Activated CD4-positive, alpha-beta T cell treated with anti-CD3 and anti-CD28 coated beads for 36 hours (primary cell): ENCODE measurements at regions not wholly inside any gene's neighbourhood (a gene's known extent, or its start where the extent isn't known, plus 50 kb on each side); places are given as distances from the start of the nearest gene placed in this dataset.

Experiments
- ATAC-seq: fragments of 200-7000 bp; cut with Tn5 transposase; one replicate; pipeline ENCODE4 v1.10.0; 2021; ENCODE audit warnings: mild to moderate bottlenecking, moderate library complexity
- CTCF ChIA-PET: fragments of 350-600 bp; sonication (Branson Sonifier 250); formaldehyde crosslinking; loops from one replicate; lab custom pipeline; 2021; ENCODE audit warnings: antibody characterized with exemption; lab: Charles Lee
- POLR2A ChIA-PET: fragments of 350-600 bp; sonication (Branson Sonifier 250); formaldehyde crosslinking; loops from one replicate; lab custom pipeline; 2021; ENCODE audit warnings: antibody characterized with exemption, inconsistent platforms; lab: Charles Lee
- DNase-seq: peaks from one replicate; pipeline ENCODE4 v3.0.0-alpha.2; 2020
- H3K27ac Mint-ChIP-seq: one replicate; pipeline ENCODE4 v1.8.0; 2021; ENCODE audit warnings: mixed read lengths
- H3K27me3 Mint-ChIP-seq: one replicate; pipeline ENCODE4 v1.8.0; 2021; ENCODE audit warnings: mixed read lengths
- H3K36me3 Mint-ChIP-seq: one replicate; pipeline ENCODE4 v1.8.0; 2021; ENCODE audit warnings: low read depth, mixed read lengths
- H3K4me1 Mint-ChIP-seq: one replicate; pipeline ENCODE4 v1.8.0; 2021; ENCODE audit warnings: mixed read lengths
- H3K4me3 Mint-ChIP-seq: one replicate; pipeline ENCODE4 v1.8.0; 2021; ENCODE audit warnings: mild to moderate bottlenecking, moderate library complexity, mixed read lengths
- H3K9me3 Mint-ChIP-seq: one replicate; pipeline ENCODE4 v1.8.0; 2021; ENCODE audit warnings: low read depth, mixed read lengths
- intact Hi-C, 2 experiments: fragments of 100-400 bp; cut with DNase I in 1 of 2; cut with micrococcal nuclease in 1 of 2; formaldehyde crosslinking; loops; one replicate each; pipeline versions ENCODE4 v1.14.2 to v1.15.1; 2022 to 2024; cut with DNase I, micrococcal nuclease

DNA sequence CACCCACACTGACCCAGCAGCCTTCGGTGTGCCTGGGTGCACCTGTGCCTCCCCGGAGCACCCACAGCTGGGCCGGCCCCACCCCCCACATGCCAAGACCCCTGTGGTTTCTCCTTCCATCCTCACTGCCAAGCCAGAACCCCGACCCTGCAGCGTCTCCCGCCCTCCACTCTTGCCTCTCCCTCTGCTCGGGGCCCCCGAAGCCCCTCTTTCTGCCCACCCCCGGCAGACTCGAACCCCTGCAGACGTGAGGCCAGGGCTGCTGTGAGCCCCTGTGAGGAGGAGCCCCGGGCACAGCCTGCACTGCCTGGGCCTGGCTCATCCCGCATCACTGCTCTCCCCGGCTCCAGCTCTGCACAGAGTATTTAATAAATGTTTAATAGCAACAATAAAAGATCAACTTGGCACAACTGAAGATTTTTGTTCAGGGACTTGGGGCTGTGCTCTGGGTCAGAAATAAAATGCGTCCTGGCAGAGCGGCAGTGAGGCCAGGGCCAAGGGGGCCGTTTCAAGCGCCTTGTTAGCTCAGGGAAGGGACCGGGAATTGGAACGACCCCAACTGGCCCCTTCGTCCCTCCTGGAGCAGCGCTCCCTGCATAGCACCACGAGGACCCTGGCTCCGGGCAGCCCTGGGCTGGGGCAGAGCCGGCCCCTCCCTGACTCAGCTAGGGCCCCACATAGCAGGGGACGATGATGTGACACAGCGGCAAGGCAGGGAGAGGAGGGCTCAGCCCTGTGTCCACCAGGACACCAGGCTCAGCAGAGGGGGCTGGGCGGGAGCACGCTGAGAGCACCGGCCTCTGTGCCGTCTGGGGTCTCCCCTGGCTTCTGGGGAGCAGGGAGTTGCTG is 520.8 kb downstream of the BRD1 start:
- ChIA-PET POLR2A (no interaction called here), CTCF (no interaction called here)
- Mint-ChIP-seq H3K4me1 (no peaks in the 10 kb centered on the region), H3K9me3 (no peaks in the 10 kb centered on the region), H3K36me3 (no peaks in the 10 kb centered on the region), H3K4me3 (no peak overlapping the region), H3K27ac (no peak overlapping the region), H3K27me3 (peaks cover 19% of the 10 kb centered on the region)
- no peak for ATAC-seq
- DNase-seq, result no peak
- intact Hi-C loops, result loop anchor here in 1 of 2 experiments (5.0 to 10.0 kb wide), 2 partner anchors 260 to 732 kb away; no protein-coding TSS in a partner anchor

DNA sequence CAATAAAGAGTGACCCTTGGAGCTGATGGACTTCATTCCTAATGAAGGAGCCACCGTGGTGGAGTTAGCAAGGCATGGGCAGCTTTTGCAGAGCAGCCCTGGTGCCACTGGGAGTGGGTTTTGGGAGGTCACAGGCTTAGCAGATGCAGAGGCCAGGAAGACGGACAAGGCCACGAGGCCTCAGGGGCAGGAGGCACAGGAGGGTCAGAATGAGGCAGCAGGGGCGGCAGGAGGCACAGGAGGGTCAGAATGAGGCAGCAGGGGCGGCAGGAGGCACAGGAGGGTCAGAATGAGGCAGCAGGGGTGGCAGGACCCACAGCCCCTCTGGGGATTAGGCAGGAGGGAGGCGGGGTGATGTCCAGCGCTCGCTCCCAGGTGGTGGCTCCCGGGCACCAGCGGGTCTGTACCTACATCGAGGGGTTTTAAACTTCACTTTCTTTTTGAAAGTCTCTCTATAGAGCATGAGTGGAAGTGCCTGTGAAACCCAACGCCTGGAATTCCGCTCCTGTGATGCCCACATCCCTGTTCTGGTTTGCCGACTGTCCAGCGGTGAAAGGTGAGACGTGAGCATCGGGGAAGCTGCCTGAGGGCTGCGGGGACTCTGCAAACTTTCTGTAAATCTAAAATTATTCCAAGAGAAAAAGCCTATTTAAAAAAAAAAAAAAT is 521.6 kb downstream of the BRD1 start:
- no peaks in the 10 kb centered on the region for H3K9me3 Mint-ChIP-seq
- H3K4me1 Mint-ChIP-seq, result no peaks in the 10 kb centered on the region
- H3K27me3 Mint-ChIP-seq, result peaks cover 19% of the 10 kb centered on the region
- DNase-seq (no peak), ATAC-seq (no peak)
- H3K36me3 Mint-ChIP-seq, result no peaks in the 10 kb centered on the region
- POLR2A ChIA-PET, result no interaction called here
- intact Hi-C loops, result loop anchor here (1.0 to 10.0 kb wide), 4 partner anchors 259 to 731 kb away; no protein-coding TSS in a partner anchor
- no peak overlapping the region for H3K4me3 Mint-ChIP-seq
- H3K27ac Mint-ChIP-seq, result no peak overlapping the region
- CTCF ChIA-PET, result no interaction called here

DNA sequence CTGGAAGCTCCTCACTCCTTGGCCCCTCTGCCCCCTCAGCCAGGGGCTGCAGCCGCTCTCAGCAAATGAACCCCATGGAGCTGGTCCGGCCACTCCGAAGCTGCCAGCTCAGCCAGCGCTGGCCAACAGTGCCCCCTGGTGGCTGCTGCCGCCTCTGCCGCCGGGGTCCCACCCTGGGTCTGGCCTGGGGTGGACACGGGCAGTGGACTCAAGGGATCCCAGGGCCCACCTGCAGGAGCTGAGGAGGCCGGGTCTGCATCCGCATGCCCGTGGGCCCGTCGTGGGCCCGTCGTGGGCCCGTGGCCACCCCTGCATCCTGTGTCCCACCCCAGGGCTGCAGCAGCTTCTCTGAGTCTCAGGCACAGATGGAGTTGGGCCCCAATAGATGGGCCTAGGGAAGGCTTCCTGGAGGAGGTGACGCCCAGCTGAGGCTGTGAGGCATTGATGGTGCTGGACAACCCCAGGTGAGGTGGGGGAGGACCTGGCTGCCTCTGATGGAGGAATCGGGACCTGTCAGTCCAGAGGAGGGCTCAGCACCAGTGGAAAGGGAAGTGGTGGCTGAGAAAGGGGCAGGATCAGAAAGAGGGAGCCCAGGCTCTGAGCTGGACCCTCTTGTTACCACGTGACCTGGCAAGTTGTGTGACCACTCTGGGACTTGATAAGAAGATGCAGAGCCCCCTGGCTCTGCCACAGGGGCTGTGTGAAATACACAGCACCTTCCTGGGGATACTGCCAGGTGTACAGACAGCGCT is 522.3 kb downstream of the BRD1 start:
- peak; percentile 82 for DNase-seq
- no peaks in the 10 kb centered on the region for H3K9me3 Mint-ChIP-seq
- H3K27me3 Mint-ChIP-seq, result peaks cover 19% of the 10 kb centered on the region
- intact Hi-C loops, result loop anchor here (1.0 to 10.0 kb wide), 4 partner anchors 258 to 731 kb away; no protein-coding TSS in a partner anchor
- peak; percentile 66 for ATAC-seq
- ChIA-PET CTCF (interaction anchor here (0.6 to 1.6 kb wide), 9 partner anchors 10 to 440 kb away, joined by 3 to 9 read pairs (median 3); no protein-coding TSS in a partner anchor), POLR2A (no interaction called here)
- no peak overlapping the region for H3K4me3 Mint-ChIP-seq
- no peak overlapping the region for H3K27ac Mint-ChIP-seq
- no peaks in the 10 kb centered on the region for H3K36me3 Mint-ChIP-seq
- no peaks in the 10 kb centered on the region for H3K4me1 Mint-ChIP-seq

DNA sequence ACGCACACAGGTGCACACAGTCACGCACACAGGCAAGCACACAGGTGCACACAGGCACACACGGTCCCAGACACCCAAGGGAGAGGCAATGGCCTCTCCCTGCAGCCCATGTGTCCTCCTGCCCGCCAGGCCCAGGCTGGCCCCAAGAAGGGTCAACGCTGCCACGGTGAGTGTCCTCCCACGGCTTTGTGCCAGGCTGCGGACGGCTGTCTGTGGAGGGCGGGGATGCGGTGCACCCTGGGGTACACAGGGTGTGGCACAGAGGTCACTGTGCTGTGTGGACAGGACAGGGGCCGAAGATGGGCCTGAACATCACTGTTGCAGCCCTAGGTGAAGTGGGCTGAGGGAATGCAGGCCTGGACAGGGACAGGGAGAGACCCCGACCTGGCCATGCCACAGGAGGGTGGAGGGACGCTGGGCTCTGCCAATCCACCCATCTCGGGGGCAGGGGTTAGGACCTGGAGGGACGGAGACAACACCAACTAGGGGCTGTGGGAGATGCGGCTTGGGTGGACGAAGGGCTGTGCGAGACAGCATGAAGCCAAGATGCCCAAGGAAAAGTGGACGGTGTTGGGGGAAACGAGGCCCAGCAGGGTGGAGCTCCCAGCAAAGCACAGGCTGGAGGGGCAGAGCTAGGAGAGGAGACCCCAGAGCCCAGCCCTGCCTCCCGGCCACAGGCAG is 523.8 kb downstream of the BRD1 start:
- intact Hi-C loops, result loop anchor here in 1 of 2 experiments (10.0 kb wide), 1 partner anchor 729 kb away; no protein-coding TSS in a partner anchor
- Mint-ChIP-seq H3K9me3 (no peaks in the 10 kb centered on the region), H3K27me3 (peaks cover 10% of the 10 kb centered on the region), H3K36me3 (no peaks in the 10 kb centered on the region), H3K27ac (no peak overlapping the region), H3K4me1 (no peaks in the 10 kb centered on the region), H3K4me3 (no peak overlapping the region)
- no peak for ATAC-seq
- no peak for DNase-seq
- CTCF ChIA-PET, result interaction anchor here (1.5 to 1.6 kb wide), 3 partner anchors 11 to 258 kb away, joined by 3 to 9 read pairs (median 4); no protein-coding TSS in a partner anchor
- POLR2A ChIA-PET, result no interaction called here

DNA sequence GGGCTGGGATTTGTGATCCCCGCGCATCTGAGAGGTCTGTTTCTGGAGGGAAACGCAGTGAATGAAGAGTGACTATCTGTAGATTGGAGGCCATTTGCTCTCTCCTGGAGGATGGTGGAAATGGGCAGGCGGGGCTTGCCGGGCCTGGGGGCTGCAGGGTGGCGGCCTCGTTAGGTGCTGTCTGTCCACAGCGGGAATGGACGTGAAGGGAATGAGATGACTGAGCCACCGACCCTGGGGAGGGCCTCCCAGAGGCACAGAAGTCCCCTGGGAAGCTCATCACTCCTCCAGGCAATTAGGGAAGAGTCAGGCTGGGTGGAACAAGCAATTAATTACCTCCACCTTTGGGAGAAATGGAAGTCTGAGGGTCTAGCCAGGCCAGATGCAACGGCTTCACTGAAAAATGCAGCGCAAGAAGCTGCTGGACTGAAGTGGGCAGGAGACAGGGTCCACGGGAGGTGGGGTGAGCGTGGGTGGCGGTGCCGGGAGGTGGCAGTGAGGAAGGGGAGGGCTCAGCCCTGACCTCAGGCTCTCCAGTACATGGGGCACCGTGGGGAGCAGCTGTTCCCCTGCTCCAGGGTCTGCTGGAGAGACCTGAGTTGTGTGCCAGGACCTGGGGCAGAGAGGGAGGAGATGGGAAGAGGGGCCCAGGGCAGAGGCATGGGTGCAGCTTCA is 524.5 kb downstream of the BRD1 start:
- Mint-ChIP-seq H3K4me1 (no peaks in the 10 kb centered on the region), H3K27me3 (peaks cover 10% of the 10 kb centered on the region), H3K27ac (no peak overlapping the region), H3K36me3 (no peaks in the 10 kb centered on the region), H3K4me3 (no peak overlapping the region), H3K9me3 (no peaks in the 10 kb centered on the region)
- intact Hi-C loops, result loop anchor here in 1 of 2 experiments (10.0 kb wide), 1 partner anchor 728 kb away; no protein-coding TSS in a partner anchor
- ChIA-PET CTCF (no interaction called here), POLR2A (no interaction called here)
- DNase-seq (no peak), ATAC-seq (no peak)

DNA sequence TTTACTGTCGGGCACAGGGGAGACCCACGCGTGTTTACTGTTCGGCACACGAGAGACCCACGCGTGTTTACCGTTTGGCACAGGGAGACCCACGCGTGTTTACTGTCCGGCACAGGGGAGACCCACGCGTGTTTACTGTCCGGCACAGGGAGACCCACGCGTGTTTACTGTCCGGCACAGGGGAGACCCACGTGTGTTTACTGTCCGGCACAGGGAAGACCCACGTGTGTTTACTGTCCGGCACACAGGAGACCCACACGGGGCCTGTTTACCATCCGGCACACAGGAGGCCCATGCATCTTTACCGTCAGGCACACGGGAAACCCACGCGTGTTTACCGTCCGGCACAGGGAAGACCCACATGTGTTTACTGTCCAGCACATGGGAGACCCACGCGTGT is 525.1 kb downstream of the BRD1 start:
- Mint-ChIP-seq H3K27ac (no peak overlapping the region), H3K4me1 (no peaks in the 10 kb centered on the region), H3K36me3 (no peaks in the 10 kb centered on the region), H3K4me3 (no peak overlapping the region), H3K9me3 (no peaks in the 10 kb centered on the region), H3K27me3 (peaks cover 7% of the 10 kb centered on the region)
- CTCF ChIA-PET, result no interaction called here
- ATAC-seq (no peak), DNase-seq (no peak)
- POLR2A ChIA-PET, result no interaction called here
- intact Hi-C loops, result loop anchor here in 1 of 2 experiments (10.0 kb wide), 1 partner anchor 728 kb away; no protein-coding TSS in a partner anchor

DNA sequence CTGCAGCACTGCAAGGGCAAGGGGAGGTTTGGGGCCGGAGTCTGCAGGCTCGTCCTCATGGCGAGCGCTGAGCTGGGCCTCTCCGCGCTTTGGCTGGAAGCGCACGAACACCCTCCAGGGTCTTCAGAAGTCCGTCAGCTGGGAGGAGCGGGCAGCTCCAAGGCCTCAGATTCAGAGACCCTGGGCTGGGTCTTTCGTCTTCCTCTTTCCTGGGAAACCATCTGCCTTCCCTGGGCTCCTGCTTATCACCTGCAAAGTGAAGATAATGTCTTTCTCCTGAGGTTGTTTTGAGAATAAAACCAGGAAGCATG is 525.6 kb downstream of the BRD1 start:
- Mint-ChIP-seq H3K27ac (no peak overlapping the region), H3K27me3 (peaks cover 7% of the 10 kb centered on the region), H3K4me1 (no peaks in the 10 kb centered on the region), H3K4me3 (no peak overlapping the region), H3K9me3 (no peaks in the 10 kb centered on the region), H3K36me3 (no peaks in the 10 kb centered on the region)
- DNase-seq, result no peak
- intact Hi-C loops, result loop anchor here in 1 of 2 experiments (10.0 kb wide), 1 partner anchor 727 kb away; no protein-coding TSS in a partner anchor
- ATAC-seq, result no peak
- ChIA-PET POLR2A (no interaction called here), CTCF (no interaction called here)

DNA sequence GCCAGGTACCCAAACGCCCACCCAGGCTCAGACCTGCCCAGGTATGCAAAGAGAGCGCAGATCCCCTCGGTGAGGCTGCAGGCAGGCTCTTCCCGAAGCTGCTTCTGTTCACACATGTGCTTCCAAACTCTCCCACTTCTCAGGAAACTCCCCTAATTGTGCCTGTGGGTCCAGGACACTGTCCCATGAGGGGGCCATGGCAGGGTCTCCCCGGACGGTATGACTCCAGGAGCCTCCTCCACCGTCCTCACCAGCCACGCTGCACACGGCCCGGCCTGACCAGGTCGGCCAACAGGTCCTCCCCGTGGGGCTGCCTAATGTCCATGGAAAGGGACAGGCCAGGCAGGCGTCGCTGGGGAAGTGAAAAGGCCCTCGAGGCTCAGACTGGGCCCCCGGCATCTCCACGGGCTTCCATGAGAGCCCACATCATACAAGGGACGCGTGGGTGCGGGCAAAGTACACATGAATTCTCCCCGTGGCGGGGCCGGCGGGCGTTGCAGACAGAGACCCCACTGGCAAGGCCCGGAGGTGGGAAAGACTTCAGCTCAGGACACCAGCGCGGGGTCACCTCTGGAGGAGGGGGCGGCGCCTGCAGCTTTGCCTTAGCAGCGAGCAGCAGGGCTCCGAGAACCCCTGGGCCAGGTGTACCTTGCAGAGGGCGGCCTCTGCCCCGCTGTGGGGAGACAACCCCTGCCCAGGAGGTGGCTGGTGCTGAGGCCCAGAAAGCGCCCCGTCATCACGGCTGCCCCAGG is 526.1 kb downstream of the BRD1 start:
- Mint-ChIP-seq H3K27me3 (peaks cover 7% of the 10 kb centered on the region), H3K36me3 (no peaks in the 10 kb centered on the region), H3K4me1 (no peaks in the 10 kb centered on the region), H3K4me3 (no peak overlapping the region), H3K9me3 (no peaks in the 10 kb centered on the region), H3K27ac (no peak overlapping the region)
- ATAC-seq (no peak), DNase-seq (no peak)
- intact Hi-C loops, result loop anchor here in 1 of 2 experiments (10.0 kb wide), 1 partner anchor 727 kb away; no protein-coding TSS in a partner anchor
- ChIA-PET CTCF (no interaction called here), POLR2A (no interaction called here)

DNA sequence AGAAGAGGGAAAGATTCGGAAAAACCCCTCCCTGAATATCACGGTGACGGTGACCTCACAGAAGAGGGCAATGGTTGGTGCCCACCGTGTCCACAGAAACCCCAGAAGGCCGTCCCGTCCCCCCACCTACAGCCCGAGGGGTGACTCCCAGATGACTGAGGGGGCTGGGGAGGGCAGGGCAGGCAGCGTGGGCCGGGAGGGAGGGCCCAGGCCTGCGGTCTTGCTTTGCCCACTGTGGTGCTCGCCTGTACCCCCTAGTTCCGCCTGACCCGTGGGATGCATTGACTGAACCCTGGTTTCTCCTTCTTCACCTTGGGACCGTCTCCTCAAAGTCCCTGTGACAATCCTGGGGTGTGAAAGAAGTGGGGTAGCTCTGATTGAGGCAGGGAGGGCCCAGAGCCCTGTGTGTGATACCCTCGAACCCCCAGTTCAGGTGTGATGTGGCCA is 526.7 kb downstream of the BRD1 start:
- ChIA-PET POLR2A (no interaction called here), CTCF (no interaction called here)
- Mint-ChIP-seq H3K9me3 (no peaks in the 10 kb centered on the region), H3K27me3 (peaks cover 7% of the 10 kb centered on the region), H3K4me3 (no peak overlapping the region), H3K27ac (no peak overlapping the region), H3K36me3 (no peaks in the 10 kb centered on the region), H3K4me1 (no peaks in the 10 kb centered on the region)
- ATAC-seq, result no peak
- no peak for DNase-seq
- intact Hi-C loops, result loop anchor here in 1 of 2 experiments (10.0 kb wide), 1 partner anchor 726 kb away; no protein-coding TSS in a partner anchor

DNA sequence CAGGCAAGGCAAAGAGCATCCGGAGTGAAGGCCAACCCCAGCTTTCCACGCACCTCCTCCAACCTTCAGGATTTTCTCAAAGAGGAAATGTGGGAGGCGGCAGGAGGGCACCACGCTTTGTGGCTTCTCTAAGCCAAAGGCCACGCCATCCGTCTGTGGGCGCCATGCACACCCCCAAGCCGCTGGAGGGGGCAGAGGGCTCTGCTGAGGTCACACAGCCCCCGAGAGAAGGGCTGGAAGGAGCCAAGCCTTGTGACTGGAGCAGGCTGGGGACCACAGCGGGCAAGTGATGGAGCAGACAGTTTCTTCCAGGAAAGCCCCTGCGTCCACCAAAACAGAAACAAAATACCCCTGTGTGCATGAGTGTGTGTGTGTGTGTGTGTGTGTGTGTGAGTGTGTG is 527.4 kb downstream of the BRD1 start:
- ChIA-PET CTCF (no interaction called here), POLR2A (no interaction called here)
- H3K27ac Mint-ChIP-seq, result no peak overlapping the region
- H3K36me3 Mint-ChIP-seq, result no peaks in the 10 kb centered on the region
- H3K9me3 Mint-ChIP-seq, result no peaks in the 10 kb centered on the region
- H3K4me1 Mint-ChIP-seq, result no peaks in the 10 kb centered on the region
- DNase-seq (no peak), ATAC-seq (no peak)
- H3K4me3 Mint-ChIP-seq, result no peak overlapping the region
- intact Hi-C loops, result loop anchor here in 1 of 2 experiments (10.0 kb wide), 1 partner anchor 725 kb away; no protein-coding TSS in a partner anchor
- peaks cover 7% of the 10 kb centered on the region for H3K27me3 Mint-ChIP-seq
